OCI-LY7 (cell line): ENCODE measurements at regions not wholly inside any gene's neighbourhood (a gene's known extent, or its start where the extent isn't known, plus 50 kb on each side); places are given as distances from the start of the nearest gene placed in this dataset.
A peak's percentile ranks its signal among the peaks of the same experiment; 100 is the strongest.

Source experiments
- EZH2phosphoT487 ChIP-seq: fragments of 200-600 bp; sonication (generic); IDR thresholded peaks from 2 replicates; pipeline ENCODE4 v1.6.1; 2018; ENCODE audit warnings: low read depth, borderline replicate concordance, mild to moderate bottlenecking, mixed run types, antibody characterized with exemption, low read length, moderate library complexity, mixed read lengths
- TF ChIP-seq, protein P1 (sequence below): fragments of 200-600 bp; sonication (generic); conservative IDR thresholded peaks from 2 replicates; pipeline ENCODE4 v1.5.1; 2014; ENCODE audit warnings: mild to moderate bottlenecking, antibody characterized with exemption, low read length, moderate library complexity, mixed read lengths

DNA sequence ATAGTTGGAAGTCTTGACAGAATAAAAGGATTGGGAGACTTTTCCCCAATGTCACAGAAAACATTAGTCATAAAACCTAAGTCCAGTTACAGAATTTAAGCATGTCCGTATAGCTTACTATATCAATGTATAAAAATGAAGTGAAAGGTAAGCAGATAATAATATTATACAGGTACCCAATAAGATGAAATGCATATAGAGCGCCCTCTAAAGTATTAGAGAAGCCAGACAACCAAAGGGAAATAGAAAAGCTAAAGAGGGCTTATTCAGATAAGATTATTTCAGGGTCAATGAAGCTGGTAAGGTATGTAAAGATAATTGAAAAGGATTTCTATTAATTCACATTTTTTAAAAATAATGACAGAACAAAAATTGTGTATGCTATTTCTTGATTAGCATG is 947.7 kb upstream of the MAP3K7 start:
- TF ChIP-seq, protein P1, sequence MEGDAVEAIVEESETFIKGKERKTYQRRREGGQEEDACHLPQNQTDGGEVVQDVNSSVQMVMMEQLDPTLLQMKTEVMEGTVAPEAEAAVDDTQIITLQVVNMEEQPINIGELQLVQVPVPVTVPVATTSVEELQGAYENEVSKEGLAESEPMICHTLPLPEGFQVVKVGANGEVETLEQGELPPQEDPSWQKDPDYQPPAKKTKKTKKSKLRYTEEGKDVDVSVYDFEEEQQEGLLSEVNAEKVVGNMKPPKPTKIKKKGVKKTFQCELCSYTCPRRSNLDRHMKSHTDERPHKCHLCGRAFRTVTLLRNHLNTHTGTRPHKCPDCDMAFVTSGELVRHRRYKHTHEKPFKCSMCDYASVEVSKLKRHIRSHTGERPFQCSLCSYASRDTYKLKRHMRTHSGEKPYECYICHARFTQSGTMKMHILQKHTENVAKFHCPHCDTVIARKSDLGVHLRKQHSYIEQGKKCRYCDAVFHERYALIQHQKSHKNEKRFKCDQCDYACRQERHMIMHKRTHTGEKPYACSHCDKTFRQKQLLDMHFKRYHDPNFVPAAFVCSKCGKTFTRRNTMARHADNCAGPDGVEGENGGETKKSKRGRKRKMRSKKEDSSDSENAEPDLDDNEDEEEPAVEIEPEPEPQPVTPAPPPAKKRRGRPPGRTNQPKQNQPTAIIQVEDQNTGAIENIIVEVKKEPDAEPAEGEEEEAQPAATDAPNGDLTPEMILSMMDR: peak; percentile 63
- no peak for TF ChIP-seq EZH2phosphoT487
